B cell (primary cell): ENCODE measurements at regions not wholly inside any gene's neighbourhood (a gene's known extent, or its start where the extent isn't known, plus 50 kb on each side); places are given as distances from the start of the nearest gene placed in this dataset.

ENCODE experiments used
- ATAC-seq: fragments of 200-7000 bp; cut with Tn5 transposase; one replicate; pipeline ENCODE4 v1.10.0; 2021; ENCODE audit warnings: low read depth, mild to moderate bottlenecking, moderate number of reproducible peaks, moderate library complexity
- CTCF ChIA-PET: fragments of 350-600 bp; sonication (Branson Sonifier 250); formaldehyde crosslinking; loops from one replicate; lab custom pipeline; 2021; ENCODE audit warnings: antibody characterized with exemption, inconsistent platforms; lab: Charles Lee
- POLR2A ChIA-PET: fragments of 350-600 bp; sonication (Branson Sonifier 250); formaldehyde crosslinking; loops from one replicate; lab custom pipeline; 2021; ENCODE audit warnings: antibody characterized with exemption; lab: Charles Lee
- DNase-seq: peaks from one replicate; pipeline ENCODE4 v3.0.0; 2013
- H2AFZ ChIP-seq: 2 replicates; pipeline ENCODE4 v1.6.1; 2012; ENCODE audit warnings: mild to moderate bottlenecking, low read depth, low read length; ENCODE audit not compliant: insufficient read depth, poor library complexity, severe bottlenecking
- H3K27ac ChIP-seq, 2 donors: 1 replicate in 1 of 2; 2 replicates in 1 of 2; pipeline ENCODE4 v1.5.1; 2012 to 2013; ENCODE audit warnings: low read length in 2 of 2, mild to moderate bottlenecking in 2 of 2, moderate library complexity in 1 of 2
- H3K27me3 ChIP-seq, 4 experiments: fragments of 200-600 bp in 1 of 4; sonication (generic) in 1 of 4; replicated peaks in 1 of 4; 1 replicate in 2 of 4; 2 replicates in 2 of 4; pipeline versions ENCODE4 v1.6.1 to v1.7.0; 2013 to 2016; ENCODE audit warnings: low read length in 3 of 4, mild to moderate bottlenecking in 2 of 4, mixed read lengths in 1 of 4, moderate library complexity in 1 of 4; ENCODE audit not compliant: insufficient read depth in 4 of 4, control insufficient read depth in 3 of 4; ENCODE audit errors: control extremely low read depth in 1 of 4
- H3K36me3 ChIP-seq, 2 experiments: replicated peaks in 1 of 2; 1 replicate in 1 of 2; 2 replicates in 1 of 2; pipeline versions ENCODE4 v1.6.1 to v1.7.1; 2013; ENCODE audit warnings: low read length in 1 of 2; ENCODE audit not compliant: insufficient read depth in 2 of 2, control insufficient read depth in 1 of 2; ENCODE audit errors: control extremely low read depth in 1 of 2, extremely low read depth in 1 of 2
- H3K4me1 ChIP-seq, 2 donors: fragments of 200-600 bp in 1 of 2; sonication (generic) in 1 of 2; 1 replicate in 1 of 2; 2 replicates in 1 of 2; pipeline versions ENCODE4 v1.5.1 to v1.6.1; 2013 to 2017; ENCODE audit warnings: low read length in 2 of 2; ENCODE audit not compliant: control insufficient read depth in 2 of 2, insufficient read depth in 2 of 2
- H3K4me2 ChIP-seq: replicated peaks from 2 replicates; pipeline ENCODE3; 2012; ENCODE audit warnings: mild to moderate bottlenecking, low read depth, low read length; ENCODE audit not compliant: poor library complexity, severe bottlenecking
- H3K4me3 ChIP-seq, 5 experiments: fragments of 200-600 bp in 1 of 5; sonication (generic) in 1 of 5; 1 replicate in 3 of 5; 2 replicates in 2 of 5; pipeline versions ENCODE4 v1.5.1 to v1.7.0; 2011 to 2016; ENCODE audit warnings: low read length in 4 of 5, mild to moderate bottlenecking in 4 of 5, low read depth in 2 of 5, control low read depth in 1 of 5, moderate library complexity in 1 of 5; ENCODE audit not compliant: insufficient read depth in 1 of 5; ENCODE audit errors: control extremely low read depth in 1 of 5, extremely low read depth in 1 of 5
- H3K79me2 ChIP-seq: fragments of 200-600 bp; sonication (generic); one replicate; pipeline ENCODE4 v1.6.0; 2016; ENCODE audit warnings: low read length; ENCODE audit not compliant: control insufficient read depth, insufficient read depth
- H3K9ac ChIP-seq: fragments of 200-600 bp; sonication (generic); 2 replicates; pipeline ENCODE4 v1.6.1; 2017; ENCODE audit warnings: mild to moderate bottlenecking, low read length, moderate library complexity
- H3K9me3 ChIP-seq, 3 donors: one replicate each; pipeline versions ENCODE4 v1.6.1 to v1.7.1; 2013; ENCODE audit warnings: low read length in 2 of 3; ENCODE audit not compliant: control insufficient read depth in 2 of 3, insufficient read depth in 1 of 3; ENCODE audit errors: control extremely low read depth in 1 of 3
- H4K20me1 ChIP-seq: 2 replicates; pipeline ENCODE4 v1.6.0; 2012; ENCODE audit warnings: mild to moderate bottlenecking, low read length; ENCODE audit not compliant: insufficient read depth, control insufficient read depth, poor library complexity, severe bottlenecking
- H3K27ac Mint-ChIP-seq: one replicate; pipeline ENCODE4 v1.8.0; 2021; ENCODE audit warnings: mixed read lengths
- H3K27me3 Mint-ChIP-seq: one replicate; pipeline ENCODE4 v1.8.0; 2021; ENCODE audit warnings: mixed read lengths
- H3K4me1 Mint-ChIP-seq: one replicate; pipeline ENCODE4 v1.8.0; 2021; ENCODE audit warnings: mixed read lengths
- H3K4me3 Mint-ChIP-seq: one replicate; pipeline ENCODE4 v1.8.0; 2021; ENCODE audit warnings: mixed read lengths
- H3K9me3 Mint-ChIP-seq: one replicate; pipeline ENCODE4 v1.8.0; 2022; ENCODE audit warnings: mixed read lengths; ENCODE audit not compliant: insufficient read depth
- CTCF ChIP-seq: fragments of 200-600 bp; IDR thresholded peaks from one replicate; pipeline ENCODE4 v1.8.0; 2022; ENCODE audit warnings: antibody characterized with exemption, mild to moderate bottlenecking
- EZH2 ChIP-seq: IDR thresholded peaks from 2 replicates; pipeline ENCODE4 v1.6.1; 2012; ENCODE audit warnings: borderline replicate concordance, low read depth, mild to moderate bottlenecking, moderate library complexity, low read length; ENCODE audit not compliant: insufficient read depth, poor library complexity, severe bottlenecking
- WGBS: methylation state at CpG from one replicate; pipeline ENCODE4 v1.1.5; 2013; ENCODE audit warnings: missing lambda C conversion rate; ENCODE audit not compliant: insufficient coverage; 5-methylcytosine and 5-hydroxymethylcytosine counted together
- intact Hi-C: fragments of 100-400 bp; cut with micrococcal nuclease; formaldehyde crosslinking; loops from one replicate; pipeline ENCODE4 v1.10.0; 2022

GRCh38 chr18:65398347-65399075 lies 352.3 kb upstream of the CDH7 start:
- POLR2A ChIA-PET = no interaction called here
- H3K9me3 ChIP-seq = no peaks in the 10 kb centered on the region
- H3K79me2 ChIP-seq = no peaks in the 10 kb centered on the region
- no peak for TF ChIP-seq CTCF
- DNase-seq = no peak
- no peak for ATAC-seq
- H3K9ac ChIP-seq = no peak overlapping the region
- H3K27ac Mint-ChIP-seq = no peak overlapping the region
- H3K4me1 ChIP-seq = no peaks in the 10 kb centered on the region
- H3K27me3 ChIP-seq = no peaks in the 10 kb centered on the region
- no peaks in the 10 kb centered on the region for H4K20me1 ChIP-seq
- CTCF ChIA-PET = no interaction called here
- H3K27ac ChIP-seq = no peak overlapping the region
- no peaks in the 10 kb centered on the region for H3K4me1 Mint-ChIP-seq
- H2AFZ ChIP-seq = no peak overlapping the region
- H3K27me3 Mint-ChIP-seq = no peaks in the 10 kb centered on the region
- H3K4me3 Mint-ChIP-seq = no peak overlapping the region
- H3K9me3 Mint-ChIP-seq = peaks cover 3% of the 10 kb centered on the region
- intact Hi-C loops = no loop called here
- H3K4me2 ChIP-seq = no peak overlapping the region
- no peaks in the 10 kb centered on the region for H3K36me3 ChIP-seq
- WGBS = no CpG with 5 or more reads among the region's 4 CpGs
- no peak overlapping the region for H3K4me3 ChIP-seq

GRCh38 chr18:65380986-65381385 lies 369.8 kb upstream of the CDH7 start:
- Mint-ChIP-seq H3K4me1 (no peaks in the 10 kb centered on the region), H3K4me3 (no peak overlapping the region), H3K27ac (no peak overlapping the region), H3K9me3 (no peaks in the 10 kb centered on the region), H3K27me3 (no peaks in the 10 kb centered on the region)
- DNase-seq (no peak), ATAC-seq (no peak)
- H4K20me1 ChIP-seq = no peaks in the 10 kb centered on the region
- no peaks in the 10 kb centered on the region for H3K4me1 ChIP-seq
- H3K27ac ChIP-seq = no peak overlapping the region
- no peaks in the 10 kb centered on the region for H3K27me3 ChIP-seq
- H3K4me3 ChIP-seq = no peak overlapping the region
- CTCF ChIA-PET = no interaction called here
- H3K4me2 ChIP-seq = no peak overlapping the region
- no peak overlapping the region for H2AFZ ChIP-seq
- no peaks in the 10 kb centered on the region for H3K36me3 ChIP-seq
- WGBS = 100% methylated on average over 2 of the region's 3 CpGs
- H3K9ac ChIP-seq = no peak overlapping the region
- intact Hi-C loops = no loop called here
- TF ChIP-seq EZH2 (no peak), CTCF (no peak)
- no peaks in the 10 kb centered on the region for H3K79me2 ChIP-seq
- H3K9me3 ChIP-seq = peaks cover 0 to 5% (median 0%) of the 10 kb centered on the region in 3 donors
- POLR2A ChIA-PET = no interaction called here
